Tibial nerve (tissue), 4 donors: ENCODE measurements at regions not wholly inside any gene's neighbourhood (a gene's known extent, or its start where the extent isn't known, plus 50 kb on each side); places are given as distances from the start of the nearest gene placed in this dataset.
A peak's percentile ranks its signal among the peaks of the same experiment; 100 is the strongest.

Experiments used
- DNase-seq, 2 donors: peaks; one replicate each; pipeline ENCODE4 v3.0.0-alpha.2; 2019; ENCODE audit warnings: low spot score in 2 of 2
- H3K27ac ChIP-seq, 4 donors: fragments of 200-600 bp; sonication (generic) in 3 of 4; one replicate each; pipeline ENCODE4 v1.5.1; 2017 to 2019; ENCODE audit warnings: mild to moderate bottlenecking in 1 of 4
- H3K27me3 ChIP-seq, 2 donors: fragments of 200-600 bp; sonication (generic) in 1 of 2; one replicate each; pipeline versions ENCODE4 v1.5.1 to v1.6.0; 2017 to 2019
- H3K36me3 ChIP-seq, 3 donors: fragments of 200-600 bp; sonication (generic); one replicate each; pipeline ENCODE4 v1.5.1; 2018 to 2019
- H3K4me1 ChIP-seq, 4 donors: fragments of 200-600 bp; sonication (generic) in 3 of 4; one replicate each; pipeline ENCODE4 v1.5.1; 2017 to 2019
- H3K4me3 ChIP-seq, 4 donors: fragments of 200-600 bp; sonication (generic) in 3 of 4; one replicate each; pipeline ENCODE4 v1.5.1; 2017 to 2019; ENCODE audit warnings: mild to moderate bottlenecking in 1 of 4, moderate library complexity in 1 of 4
- H3K9me3 ChIP-seq, 4 donors: fragments of 200-600 bp; sonication (generic) in 3 of 4; one replicate each; pipeline ENCODE4 v1.5.1; 2017 to 2019
- CTCF ChIP-seq, 5 experiments: fragments of 200-600 bp in 3 of 5; fragments of 450-650 bp in 2 of 5; sonication (generic) in 3 of 5; IDR thresholded peaks; one replicate each; pipeline ENCODE4 v1.5.1; 2016 to 2019; ENCODE audit warnings: antibody characterized with exemption in 5 of 5, mild to moderate bottlenecking in 3 of 5, moderate library complexity in 2 of 5
- EP300 ChIP-seq, 2 donors: sonication (generic); formaldehyde crosslinking; IDR thresholded peaks; one replicate each; pipeline ENCODE4 v1.6.1; 2017; ENCODE audit warnings: antibody characterized with exemption in 2 of 2, mild to moderate bottlenecking in 1 of 2
- POLR2A ChIP-seq, 2 donors: fragments of 450-650 bp; IDR thresholded peaks; one replicate each; pipeline ENCODE4 v1.6.1; 2017; ENCODE audit warnings: antibody characterized with exemption in 2 of 2, mild to moderate bottlenecking in 2 of 2, moderate library complexity in 2 of 2
- WGBS, 2 donors: methylation state at CpG; one replicate each; pipeline ENCODE4 v1.1.5; 2018; 5-methylcytosine and 5-hydroxymethylcytosine counted together

- WGBS, 2 donors = 62 to 69% methylated on average over 8 of the region's 8 CpGs
- H3K27ac ChIP-seq = no peak overlapping the region
- DNase-seq = no peak
Observed at GRCh38 chr5:14008819-14009311, 64.4 kb upstream of the DNAH5 start.

GRCh38 chr5:14006823-14007520, 62.5 kb upstream of the DNAH5 start:
- Histone ChIP-seq H3K27ac (peak overlapping the region; percentile 16 to 73 (median 36)), H3K4me3 (no peak overlapping the region)
- DNase-seq = peak; percentile 29 to 53

More at GRCh38 chr5:14008819-14009311, 64.4 kb upstream of the DNAH5 start:
- Histone ChIP-seq H3K4me3 (no peak overlapping the region), H3K4me1 (peaks cover 0 to 17% (median 0%) of the 10 kb centered on the region in 4 donors), H3K27me3 (no peaks in the 10 kb centered on the region), H3K9me3 (no peaks in the 10 kb centered on the region), H3K36me3 (no peaks in the 10 kb centered on the region)
- TF ChIP-seq CTCF (IDR thresholded peaks at IDR 0.05) (no peak), POLR2A (IDR thresholded peaks at IDR 0.05) (no peak), EP300 (IDR thresholded peaks at IDR 0.05) (no peak)

GRCh38 chr5:14004598-14005394, 60.3 kb upstream of the DNAH5 start:
- Histone ChIP-seq H3K27me3 (no peaks in the 10 kb centered on the region), H3K27ac (no peak overlapping the region), H3K36me3 (no peaks in the 10 kb centered on the region), H3K9me3 (peaks cover 0 to 6% (median 0%) of the 10 kb centered on the region in 4 donors), H3K4me1 (peaks cover 0 to 7% (median 0%) of the 10 kb centered on the region in 4 donors), H3K4me3 (no peak overlapping the region)
- DNase-seq = no peak
- 84 to 85% methylated on average over 6 of the region's 6 CpGs for WGBS, 2 donors
- TF ChIP-seq CTCF (IDR thresholded peaks at IDR 0.05) (no peak), POLR2A (IDR thresholded peaks at IDR 0.05) (no peak), EP300 (IDR thresholded peaks at IDR 0.05) (no peak)

More at GRCh38 chr5:14006823-14007520, 62.5 kb upstream of the DNAH5 start:
- Histone ChIP-seq H3K4me1 (peaks cover 0 to 13% (median 0%) of the 10 kb centered on the region in 4 donors), H3K27me3 (no peaks in the 10 kb centered on the region), H3K9me3 (peaks cover 0 to 6% (median 0%) of the 10 kb centered on the region in 4 donors), H3K36me3 (no peaks in the 10 kb centered on the region)
- WGBS, 2 donors = 55 to 69% methylated on average over 6 of the region's 6 CpGs
- TF ChIP-seq CTCF (IDR thresholded peaks at IDR 0.05) = peak in 1 of 5 experiments; percentile 20
- TF ChIP-seq POLR2A (IDR thresholded peaks at IDR 0.05) = no peak
- TF ChIP-seq EP300 (IDR thresholded peaks at IDR 0.05) = peak in 1 of 2 donors; percentile 39

GRCh38 chr5:14003936-14004335, 59.4 kb upstream of the DNAH5 start:
- Histone ChIP-seq H3K36me3 (no peaks in the 10 kb centered on the region), H3K27ac (no peak overlapping the region), H3K27me3 (no peaks in the 10 kb centered on the region), H3K4me3 (no peak overlapping the region), H3K4me1 (peaks cover 0 to 7% (median 0%) of the 10 kb centered on the region in 4 donors), H3K9me3 (peaks cover 0 to 6% (median 0%) of the 10 kb centered on the region in 4 donors)
- TF ChIP-seq EP300 (IDR thresholded peaks at IDR 0.05) (no peak), POLR2A (IDR thresholded peaks at IDR 0.05) (no peak)
- WGBS, 2 donors = 75 to 80% methylated on average over 4 of the region's 4 CpGs
- no peak for DNase-seq

- 79 to 82% methylated on average over 2 of the region's 2 CpGs for WGBS, 2 donors
- no peaks in the 10 kb centered on the region for H3K36me3 ChIP-seq
- no peak for DNase-seq
- peaks cover 0 to 7% (median 0%) of the 10 kb centered on the region in 4 donors for H3K4me1 ChIP-seq
- peaks cover 0 to 6% (median 0%) of the 10 kb centered on the region in 4 donors for H3K9me3 ChIP-seq
- H3K4me3 ChIP-seq = no peak overlapping the region
- TF ChIP-seq CTCF (IDR thresholded peaks at IDR 0.05) = no peak
- no peak for TF ChIP-seq POLR2A (IDR thresholded peaks at IDR 0.05)
- TF ChIP-seq EP300 (IDR thresholded peaks at IDR 0.05) = no peak
- H3K27me3 ChIP-seq = no peaks in the 10 kb centered on the region
- H3K27ac ChIP-seq = no peak overlapping the region
Observed at GRCh38 chr5:14003513-14003912, 59.0 kb upstream of the DNAH5 start.
